GM18861 (cell line): ENCODE measurements at regions not wholly inside any gene's neighbourhood (a gene's known extent, or its start where the extent isn't known, plus 50 kb on each side); places are given as distances from the start of the nearest gene placed in this dataset.

ENCODE experiments used
- ATAC-seq: cut with Tn5 transposase; IDR thresholded peaks from one replicate; pipeline ENCODE4 v1.9.1; 2021; ENCODE audit not compliant: unreplicated experiment

GRCh38 chr20:10951216-10951615 is 277.4 kb upstream of the JAG1 start:
- ATAC-seq, result no peak

GRCh38 chr20:10951904-10952303 is 278.1 kb upstream of the JAG1 start:
- no peak for ATAC-seq

DNA sequence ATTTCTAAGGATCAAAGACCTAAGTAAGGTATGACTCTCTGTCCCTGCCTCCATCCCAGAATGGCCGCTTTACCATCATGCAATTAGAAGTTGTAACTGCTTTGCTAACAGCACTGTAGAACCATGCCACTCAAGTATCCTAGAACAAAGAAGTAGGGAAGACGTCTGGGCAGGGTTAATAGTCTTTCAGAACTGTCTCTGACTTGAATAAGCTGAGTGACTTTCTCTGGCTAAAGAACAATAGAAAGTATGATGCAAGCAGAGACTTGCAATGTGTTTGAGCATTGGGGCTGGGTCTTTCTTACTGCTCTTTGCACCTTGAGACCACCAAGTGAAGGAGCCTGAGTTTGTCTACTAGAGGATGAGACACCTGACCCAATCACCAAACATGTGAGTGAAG is 279.6 kb upstream of the JAG1 start:
- no peak for ATAC-seq

DNA sequence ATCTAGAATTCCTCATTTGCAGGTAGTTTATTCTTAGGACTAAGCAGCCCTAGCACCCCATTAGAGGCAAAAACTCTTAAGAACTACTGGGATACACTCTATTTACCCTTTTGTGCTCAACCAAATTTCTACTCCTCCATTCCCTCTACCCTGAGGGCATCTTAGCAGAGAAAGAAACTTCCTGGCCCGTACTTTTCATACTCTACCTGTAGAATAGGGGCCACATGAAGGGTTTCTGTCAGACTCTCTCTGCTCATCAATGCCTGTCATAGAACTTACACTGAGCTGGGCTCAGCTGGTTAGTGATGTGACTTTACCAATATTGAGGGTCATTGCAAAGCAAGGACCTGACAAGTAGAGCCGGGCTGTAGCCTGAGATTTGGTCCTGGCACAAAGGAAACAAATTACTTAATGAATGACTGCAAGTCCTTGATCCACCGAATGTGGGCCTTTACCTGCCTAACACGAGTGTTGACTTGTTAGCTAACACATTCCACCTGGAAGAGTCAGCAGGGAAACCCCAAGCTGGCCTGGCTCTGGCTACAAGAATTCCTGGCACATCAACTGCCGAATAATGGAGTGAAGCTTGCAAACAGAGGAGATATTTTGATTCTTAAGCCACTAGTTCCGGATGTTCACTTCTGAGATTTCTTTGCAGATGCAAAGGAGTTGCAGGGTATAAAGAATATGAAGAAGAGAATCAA is 280.5 kb upstream of the JAG1 start:
- ATAC-seq, result no peak

- ATAC-seq, result no peak
Observed at GRCh38 chr20:10954908-10955580, 281.2 kb upstream of the JAG1 start.

DNA sequence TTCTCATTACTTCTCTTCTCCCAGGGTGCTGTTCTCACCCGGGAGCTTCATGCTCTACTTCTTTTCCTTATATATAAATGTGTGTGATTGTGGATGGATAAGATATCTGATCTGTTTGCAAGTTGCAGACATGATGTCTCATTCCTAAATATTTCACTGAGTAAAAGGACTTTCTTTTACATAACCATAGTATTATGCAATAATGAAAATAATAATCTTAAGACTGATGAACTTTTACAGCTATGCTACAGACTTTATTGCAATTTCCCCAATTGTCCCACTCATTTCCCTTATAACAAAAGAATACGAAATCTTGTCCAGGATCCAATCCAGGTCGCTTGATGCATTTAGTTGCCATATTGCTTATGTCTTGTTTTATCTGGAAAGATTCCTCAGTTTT is 284.5 kb upstream of the JAG1 start:
- ATAC-seq, result no peak

GRCh38 chr20:10960416-10960815 is 286.6 kb upstream of the JAG1 start:
- ATAC-seq, result no peak

DNA sequence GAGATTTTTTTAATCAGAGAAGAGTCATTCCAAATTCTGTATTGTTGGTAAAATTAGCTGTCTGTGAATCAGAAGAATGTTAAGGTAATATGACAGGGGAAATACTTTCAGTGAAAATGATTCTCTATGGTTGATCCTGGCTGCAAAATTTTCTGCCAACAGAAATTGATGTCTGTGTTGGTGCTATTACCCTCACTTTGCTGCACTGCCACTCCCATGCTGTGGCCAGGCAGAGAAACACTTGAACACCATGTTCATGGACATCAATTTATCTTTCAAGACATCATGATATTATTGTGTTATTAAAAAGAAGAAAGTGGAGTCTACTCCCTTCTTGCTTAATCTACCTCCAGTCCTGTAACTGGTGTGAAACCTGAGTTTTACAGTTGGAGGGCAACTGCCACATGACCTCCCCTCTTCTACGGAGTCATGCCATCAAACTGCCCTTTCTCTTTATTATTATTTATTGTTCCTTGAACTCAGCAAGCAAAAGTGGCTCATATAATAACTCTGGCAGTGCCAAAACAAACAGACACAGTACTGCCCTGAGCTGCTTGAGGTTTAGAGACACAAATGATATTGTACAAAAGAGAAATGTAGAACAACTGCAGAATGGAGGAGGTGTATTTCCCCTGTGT is 288.0 kb upstream of the JAG1 start:
- ATAC-seq, result no peak

DNA sequence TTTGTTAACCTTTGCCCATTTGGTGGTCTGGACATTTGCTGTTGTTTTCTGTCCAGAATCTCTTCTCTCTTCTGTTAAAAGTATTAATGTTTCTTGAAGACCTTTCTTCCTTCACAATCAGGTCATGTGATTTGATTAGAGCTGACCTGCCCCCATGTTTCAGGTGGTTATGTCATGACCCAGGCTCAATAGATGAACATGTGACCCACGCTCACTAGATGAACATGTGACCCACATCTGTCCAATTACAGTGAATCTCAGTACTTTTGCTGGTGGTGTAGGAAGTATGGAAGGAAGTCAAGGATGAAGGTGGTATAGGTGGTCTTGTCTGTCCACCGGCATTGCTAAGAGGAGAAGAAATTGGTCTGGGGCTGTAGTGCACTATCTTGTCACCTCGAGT is 289.1 kb upstream of the JAG1 start:
- ATAC-seq, result no peak

- ATAC-seq, result no peak
Observed at GRCh38 chr20:10963717-10964266, 290.0 kb upstream of the JAG1 start.

DNA sequence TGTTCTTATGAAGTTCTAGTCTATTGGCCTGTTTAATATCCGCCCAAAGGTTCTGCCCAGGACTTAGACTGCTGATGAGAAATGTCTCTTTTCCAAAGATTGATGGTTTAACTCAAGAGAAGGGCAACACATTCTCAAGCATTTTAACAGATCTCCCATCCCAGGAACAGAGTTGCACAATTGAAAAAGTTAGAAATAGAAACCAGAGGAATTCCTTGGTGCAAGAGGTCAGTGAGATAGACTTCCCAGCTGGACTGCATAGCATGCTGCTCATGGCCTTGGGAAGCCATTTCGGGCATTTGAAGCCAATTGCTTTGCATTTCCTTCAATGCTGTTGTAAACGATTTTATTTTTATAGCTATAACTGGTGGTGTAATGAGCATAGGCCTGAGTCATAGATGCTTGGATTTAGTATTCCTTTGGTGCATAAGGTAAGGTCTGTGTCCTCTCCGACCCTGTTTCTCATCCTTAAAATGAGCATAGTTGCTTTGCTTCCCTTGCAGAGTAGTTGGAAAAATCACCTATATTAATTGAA is 292.2 kb upstream of the JAG1 start:
- no peak for ATAC-seq

GRCh38 chr20:10970109-10970508 is 296.3 kb upstream of the JAG1 start:
- no peak for ATAC-seq

DNA sequence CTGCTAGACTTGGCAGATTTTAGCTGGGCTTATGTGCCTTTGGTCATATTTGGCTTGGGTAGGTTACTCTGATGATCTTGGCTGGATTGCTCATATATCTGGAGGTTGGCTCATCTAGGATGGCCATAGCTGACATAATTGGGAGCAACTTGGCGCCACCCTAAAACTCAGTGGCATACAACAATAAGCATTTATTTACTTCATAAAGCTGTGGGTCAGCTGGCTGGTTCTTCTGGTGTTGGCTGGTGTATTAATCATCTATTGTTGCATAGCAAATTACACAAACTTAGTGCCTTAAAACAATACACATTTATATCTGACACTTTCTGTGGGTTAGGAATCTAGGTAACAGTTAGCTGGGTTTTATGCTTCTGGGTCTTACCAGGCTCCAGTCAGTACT is 297.3 kb upstream of the JAG1 start:
- no peak for ATAC-seq

DNA sequence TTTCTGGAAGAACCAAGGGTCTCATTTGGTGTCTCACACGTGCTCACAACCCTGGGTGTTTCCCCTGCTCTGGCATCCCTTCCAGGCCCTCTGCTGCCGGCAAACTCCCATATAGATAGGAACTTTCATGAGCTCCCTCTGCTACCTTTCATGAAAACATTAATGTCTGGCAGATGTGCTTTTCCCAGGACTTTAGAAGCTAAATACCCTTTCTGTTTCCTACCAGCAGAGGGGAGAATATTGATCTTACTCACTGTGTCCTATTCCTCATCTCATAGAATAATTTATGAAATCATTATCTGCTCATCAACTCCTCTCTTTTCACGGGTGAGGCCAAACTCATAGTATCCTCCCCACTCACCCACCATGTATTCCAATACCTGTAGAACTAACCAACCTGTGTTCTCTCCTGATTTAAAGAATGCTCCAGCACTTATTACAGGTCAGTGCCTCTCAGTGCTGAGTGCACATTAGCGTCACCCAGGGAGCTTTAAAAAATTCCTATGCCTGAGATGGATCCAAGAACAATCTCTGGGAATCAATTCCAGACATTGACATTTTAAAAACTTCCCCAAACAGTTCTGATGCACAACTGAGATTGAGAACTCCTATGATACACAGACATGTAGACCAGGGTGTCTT is 298.5 kb upstream of the JAG1 start:
- ATAC-seq, result no peak

GRCh38 chr20:10976051-10976450 is 302.3 kb upstream of the JAG1 start:
- ATAC-seq, result no peak

DNA sequence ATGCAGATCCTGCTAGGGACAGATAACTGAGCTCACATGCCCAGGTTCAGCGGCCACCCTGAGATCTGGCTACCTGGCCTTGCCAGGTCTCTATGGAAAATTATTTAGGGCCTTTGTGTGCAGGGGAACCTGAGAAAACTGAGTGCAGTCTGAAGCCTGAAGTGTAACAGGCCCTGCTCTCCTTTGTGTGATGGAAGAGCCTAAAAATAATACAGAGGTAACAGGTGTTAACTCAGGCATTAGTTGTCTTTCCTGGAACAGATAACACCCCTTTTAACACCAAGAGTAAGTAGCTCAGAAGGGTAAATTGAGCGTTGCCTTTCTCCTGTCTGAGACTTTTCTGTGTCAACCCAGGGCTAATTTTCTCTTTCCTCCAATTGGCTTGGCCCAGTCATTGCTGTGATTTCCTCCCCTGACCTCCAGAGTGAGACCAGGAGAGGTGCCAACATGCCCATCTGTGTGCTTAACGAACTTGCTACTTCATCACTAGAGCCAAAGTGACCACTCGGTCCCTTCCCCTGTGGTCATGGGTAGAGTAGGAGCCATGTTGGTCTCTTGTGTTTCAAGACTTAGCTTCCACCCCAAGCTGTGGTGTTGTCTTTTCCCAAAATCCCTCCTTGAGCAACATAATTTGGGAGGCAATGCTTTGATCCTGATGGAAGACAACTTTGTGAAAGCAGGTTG is 304.4 kb upstream of the JAG1 start:
- no peak for ATAC-seq

DNA sequence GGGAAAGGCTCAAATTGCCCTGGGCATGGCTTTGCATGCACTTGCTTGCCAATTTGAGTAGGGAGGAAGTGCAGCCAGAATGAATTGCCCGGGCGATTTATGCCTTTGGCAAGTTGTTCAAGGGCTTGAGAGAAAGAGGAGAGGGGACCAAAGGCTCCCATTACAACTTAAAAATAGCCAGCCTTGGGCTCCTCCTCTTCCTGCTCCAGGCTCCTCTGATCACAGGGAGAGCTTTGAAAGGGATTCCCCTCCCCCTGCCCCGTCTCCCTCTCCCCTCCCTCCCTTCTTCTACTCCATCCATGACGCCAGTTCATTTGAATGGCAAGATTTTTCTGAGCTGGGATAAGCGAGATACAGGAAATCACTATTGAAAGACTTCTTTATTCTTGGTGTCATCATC is 304.9 kb upstream of the JAG1 start:
- ATAC-seq, result no peak

DNA sequence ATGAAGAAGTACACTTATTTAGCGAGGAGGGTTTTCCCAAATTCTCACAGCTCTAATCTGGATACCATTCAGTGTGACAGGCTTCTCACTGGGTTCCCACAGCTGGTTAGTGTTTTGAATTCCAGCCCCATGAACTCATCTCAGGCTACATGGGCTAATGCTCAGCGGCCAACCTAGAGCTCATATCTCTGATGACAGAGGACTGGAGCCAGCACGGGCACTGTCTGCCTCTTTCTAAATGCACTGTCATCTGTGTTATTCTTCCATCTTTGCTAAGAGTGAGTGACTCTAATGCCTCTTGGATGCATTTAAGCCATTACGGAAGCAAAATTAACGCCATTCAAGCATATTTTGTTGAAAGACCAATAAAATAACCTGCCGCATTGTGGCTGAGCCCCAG is 308.9 kb upstream of the JAG1 start:
- ATAC-seq, result no peak

GRCh38 chr20:10984294-10984693 is 310.5 kb upstream of the JAG1 start:
- ATAC-seq, result no peak

- no peak for ATAC-seq
Observed at GRCh38 chr20:10984913-10985312, 311.1 kb upstream of the JAG1 start.

DNA sequence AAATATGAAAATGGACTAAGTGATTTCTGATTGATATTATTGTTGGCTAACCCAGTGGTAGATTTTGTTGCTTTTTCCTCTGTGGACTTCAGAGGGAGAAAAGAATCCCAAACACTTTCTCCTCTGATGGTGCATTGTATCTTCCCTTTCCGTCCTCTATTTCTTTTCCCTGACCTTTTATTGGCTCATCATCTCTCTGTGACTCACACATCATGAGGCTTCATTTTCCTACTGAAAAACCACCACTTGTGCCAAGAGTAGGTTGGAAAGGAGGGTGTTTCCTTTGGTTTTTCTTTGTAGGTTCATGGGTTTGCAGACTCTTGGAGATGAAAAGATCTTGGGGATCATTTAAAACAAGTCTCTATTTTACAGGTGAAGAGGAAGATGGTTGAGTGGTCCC is 311.7 kb upstream of the JAG1 start:
- no peak for ATAC-seq
